Mesendoderm (in vitro differentiated cells): ENCODE measurements at regions not wholly inside any gene's neighbourhood (a gene's known extent, or its start where the extent isn't known, plus 50 kb on each side); places are given as distances from the start of the nearest gene placed in this dataset.

ENCODE experiments used
- DNase-seq: peaks from one replicate; pipeline ENCODE4 v3.0.0; 2013
- H2AK5ac ChIP-seq: 2 replicates; pipeline ENCODE4 v1.6.1; 2013; ENCODE audit warnings: low read length, inconsistent platforms
- H2BK120ac ChIP-seq: 2 replicates; pipeline ENCODE4 v1.6.1; 2013; ENCODE audit warnings: low read depth, mild to moderate bottlenecking, low read length, moderate library complexity, mixed read lengths
- H2BK15ac ChIP-seq: replicated peaks from 2 replicates; pipeline ENCODE4 v1.6.1; 2013; ENCODE audit warnings: low read depth, mild to moderate bottlenecking, moderate library complexity
- H2BK5ac ChIP-seq: 2 replicates; pipeline ENCODE4 v1.6.1; 2013; ENCODE audit warnings: low read length, inconsistent platforms
- H3K18ac ChIP-seq: 2 replicates; pipeline ENCODE4 v1.6.1; 2013; ENCODE audit warnings: mild to moderate bottlenecking, low read length, mixed read lengths
- H3K23ac ChIP-seq: one replicate; pipeline ENCODE4 v1.6.1; 2013; ENCODE audit warnings: low read length
- H3K27ac ChIP-seq: 2 replicates; pipeline ENCODE4 v1.5.1; 2013; ENCODE audit warnings: low read depth, mild to moderate bottlenecking, inconsistent platforms, low read length, moderate library complexity
- H3K27me3 ChIP-seq: 2 replicates; pipeline ENCODE4 v1.6.1; 2013; ENCODE audit warnings: low read length, control low read depth, mild to moderate bottlenecking, inconsistent platforms; ENCODE audit not compliant: insufficient read depth, poor library complexity
- H3K36me3 ChIP-seq: 2 replicates; pipeline ENCODE4 v1.6.1; 2013; ENCODE audit warnings: low read length, inconsistent platforms; ENCODE audit not compliant: control insufficient read depth, insufficient read depth
- H3K4ac ChIP-seq: one replicate; pipeline ENCODE4 v1.6.1; 2013; ENCODE audit warnings: low read depth, mild to moderate bottlenecking, low read length, moderate library complexity
- H3K4me1 ChIP-seq: 2 replicates; pipeline ENCODE4 v1.6.1; 2013; ENCODE audit warnings: low read depth, low read length, inconsistent platforms; ENCODE audit not compliant: control insufficient read depth
- H3K4me2 ChIP-seq: 2 replicates; pipeline ENCODE4 v1.6.1; 2013; ENCODE audit warnings: low read length
- H3K4me3 ChIP-seq: 2 replicates; pipeline ENCODE4 v1.5.1; 2013; ENCODE audit warnings: mild to moderate bottlenecking, low read length
- H3K56ac ChIP-seq: one replicate; pipeline ENCODE4 v1.6.1; 2013; ENCODE audit warnings: low read length
- H3K79me1 ChIP-seq: 2 replicates; pipeline ENCODE4 v1.6.1; 2013; ENCODE audit warnings: low read length, inconsistent platforms
- H3K79me2 ChIP-seq: 2 replicates; pipeline ENCODE4 v1.6.1; 2013; ENCODE audit warnings: mild to moderate bottlenecking, low read length; ENCODE audit not compliant: control insufficient read depth, insufficient read depth
- H3K9ac ChIP-seq: 2 replicates; pipeline ENCODE4 v1.6.1; 2013; ENCODE audit warnings: low read length, inconsistent platforms
- H4K5ac ChIP-seq: one replicate; pipeline ENCODE4 v1.6.1; 2013; ENCODE audit warnings: low read length
- H4K8ac ChIP-seq: one replicate; pipeline ENCODE4 v1.6.1; 2013; ENCODE audit warnings: low read depth, mild to moderate bottlenecking, control low read depth, low read length, moderate library complexity
- WGBS: extraction: QIAGEN DNeasy Blood & Tissue Kit; methylation state at CpG from one replicate; pipeline ENCODE4 v1.1.7; 2013; ENCODE audit warnings: low lambda C conversion rate, missing lambda C conversion rate; ENCODE audit not compliant: insufficient coverage; ENCODE audit errors: extremely low coverage; 5-methylcytosine and 5-hydroxymethylcytosine counted together

DNA sequence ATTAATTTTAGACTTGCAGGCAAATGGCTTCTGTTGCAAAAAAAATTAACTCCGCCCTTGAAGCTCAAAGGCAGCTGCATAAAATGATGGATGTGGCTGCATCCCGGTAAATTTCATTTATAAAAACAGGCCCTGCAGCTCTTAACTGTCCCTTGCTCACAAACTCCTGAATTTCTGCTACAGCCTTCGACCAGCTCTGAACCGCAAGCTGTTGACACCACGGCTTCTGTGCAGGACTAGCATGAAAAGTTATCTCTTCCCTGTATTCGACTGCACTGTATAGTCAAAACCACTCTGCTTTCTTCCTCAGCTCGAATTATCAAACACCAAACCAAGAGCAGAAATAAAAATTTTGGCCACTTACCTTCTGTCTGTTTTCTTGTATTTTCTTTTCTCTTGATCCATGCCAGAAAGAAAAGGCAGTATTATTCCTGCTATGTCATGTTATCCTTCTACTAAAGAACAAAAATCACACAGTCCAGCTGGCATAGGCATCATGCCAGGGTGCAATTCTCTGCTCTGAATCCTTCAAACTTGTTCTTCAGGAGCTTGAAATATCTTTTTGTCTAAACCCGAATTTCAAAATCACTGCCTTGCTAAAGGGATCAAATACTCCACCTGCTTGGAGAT lies 195.5 kb upstream of the NCAM2 start:
- DNase-seq, result no peak
- Histone ChIP-seq H3K4me1 (no peaks in the 10 kb centered on the region), H3K9ac (no peak overlapping the region), H4K8ac (no peak overlapping the region), H3K4me3 (no peak overlapping the region), H3K79me1 (no peaks in the 10 kb centered on the region), H4K5ac (no peak overlapping the region), H3K4me2 (no peak overlapping the region), H2BK120ac (no peak overlapping the region), H3K36me3 (no peaks in the 10 kb centered on the region), H3K4ac (no peak overlapping the region), H3K56ac (no peak overlapping the region), H3K27me3 (no peaks in the 10 kb centered on the region), H3K79me2 (no peaks in the 10 kb centered on the region), H2BK15ac (no peak overlapping the region), H2AK5ac (no peak overlapping the region), H2BK5ac (no peak overlapping the region), H3K23ac (no peak overlapping the region), H3K18ac (no peak overlapping the region), H3K27ac (no peak overlapping the region)
- WGBS, result no CpG with 5 or more reads among the region's 8 CpGs

DNA sequence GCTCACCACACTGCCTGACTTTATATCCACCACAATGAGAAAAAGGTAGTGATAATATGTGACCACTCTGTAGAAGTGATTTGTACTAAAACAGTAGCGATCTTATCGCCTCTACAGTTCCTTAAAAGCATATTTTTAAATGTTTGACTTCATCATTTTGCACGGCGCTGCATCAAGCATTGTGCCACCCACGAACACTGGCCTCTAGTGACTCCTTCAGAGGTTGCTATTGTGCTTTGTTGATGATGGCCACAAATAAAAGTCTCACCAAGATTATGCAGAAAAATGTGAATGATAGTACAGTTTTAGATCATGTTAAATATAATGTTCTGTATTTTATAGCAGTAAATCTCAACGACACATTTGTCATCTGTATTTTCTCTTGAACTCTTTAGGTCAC lies 186.5 kb upstream of the NCAM2 start:
- no peak overlapping the region for H2BK15ac ChIP-seq
- no peak overlapping the region for H3K56ac ChIP-seq
- no peak for DNase-seq
- H4K5ac ChIP-seq, result no peak overlapping the region
- H2AK5ac ChIP-seq, result no peak overlapping the region
- H3K18ac ChIP-seq, result no peak overlapping the region
- H4K8ac ChIP-seq, result no peak overlapping the region
- H3K27me3 ChIP-seq, result no peaks in the 10 kb centered on the region
- no peak overlapping the region for H3K9ac ChIP-seq
- H3K79me1 ChIP-seq, result no peaks in the 10 kb centered on the region
- no peaks in the 10 kb centered on the region for H3K79me2 ChIP-seq
- no peaks in the 10 kb centered on the region for H3K36me3 ChIP-seq
- WGBS, result no CpG with 5 or more reads among the region's 6 CpGs
- no peak overlapping the region for H3K23ac ChIP-seq
- H3K4me3 ChIP-seq, result no peak overlapping the region
- no peak overlapping the region for H2BK5ac ChIP-seq
- no peak overlapping the region for H2BK120ac ChIP-seq
- no peaks in the 10 kb centered on the region for H3K4me1 ChIP-seq
- no peak overlapping the region for H3K4ac ChIP-seq
- no peak overlapping the region for H3K4me2 ChIP-seq
- H3K27ac ChIP-seq, result no peak overlapping the region

DNA sequence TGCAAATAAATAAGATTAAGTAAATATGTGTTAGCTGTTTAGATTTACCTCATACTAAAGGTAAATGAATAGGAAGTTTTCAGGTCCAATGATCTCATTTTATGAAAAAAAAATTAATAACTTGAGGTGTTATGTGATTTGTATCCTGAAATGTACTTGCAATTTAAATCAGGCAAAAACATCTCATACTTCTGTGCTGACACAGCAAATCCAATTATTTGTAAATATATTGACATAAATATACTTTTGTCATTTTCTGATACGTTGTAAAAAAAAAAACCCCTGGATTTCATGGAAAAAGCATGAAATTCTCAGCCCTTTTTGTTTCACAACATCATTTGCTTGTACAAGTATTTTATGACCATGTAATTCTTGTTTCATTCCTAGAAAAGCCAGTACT lies 184.1 kb upstream of the NCAM2 start:
- no peaks in the 10 kb centered on the region for H3K4me1 ChIP-seq
- H4K8ac ChIP-seq, result no peak overlapping the region
- no peak overlapping the region for H2BK120ac ChIP-seq
- WGBS, result no CpG with 5 or more reads among the region's 1 CpG
- H3K4ac ChIP-seq, result no peak overlapping the region
- no peak overlapping the region for H2BK5ac ChIP-seq
- H4K5ac ChIP-seq, result no peak overlapping the region
- no peak overlapping the region for H3K4me3 ChIP-seq
- H3K18ac ChIP-seq, result no peak overlapping the region
- H3K4me2 ChIP-seq, result no peak overlapping the region
- H3K79me2 ChIP-seq, result no peaks in the 10 kb centered on the region
- DNase-seq, result no peak
- H3K27me3 ChIP-seq, result no peaks in the 10 kb centered on the region
- H3K23ac ChIP-seq, result no peak overlapping the region
- no peaks in the 10 kb centered on the region for H3K79me1 ChIP-seq
- H3K9ac ChIP-seq, result no peak overlapping the region
- H2BK15ac ChIP-seq, result no peak overlapping the region
- no peak overlapping the region for H3K56ac ChIP-seq
- H2AK5ac ChIP-seq, result no peak overlapping the region
- H3K36me3 ChIP-seq, result no peaks in the 10 kb centered on the region
- H3K27ac ChIP-seq, result no peak overlapping the region

DNA sequence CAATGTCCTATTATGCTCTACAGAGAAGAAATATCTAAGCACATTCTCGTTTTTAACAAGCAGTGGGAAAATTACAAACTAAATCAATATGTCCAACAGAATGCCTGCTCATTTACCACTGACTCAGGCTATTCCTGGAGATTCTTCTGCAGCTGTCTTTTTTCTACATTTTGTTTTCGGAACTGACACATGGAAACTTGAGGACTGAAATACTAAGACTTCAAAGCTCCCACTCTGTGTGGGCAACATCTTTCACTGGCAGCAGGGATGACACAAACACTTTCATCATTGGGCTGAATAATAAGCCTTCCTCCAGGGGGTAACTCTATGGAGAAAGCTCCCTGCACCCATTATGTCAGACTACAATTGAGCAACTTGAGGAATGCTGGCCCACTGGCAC lies 175.5 kb upstream of the NCAM2 start:
- no peak overlapping the region for H2AK5ac ChIP-seq
- H3K79me2 ChIP-seq, result no peaks in the 10 kb centered on the region
- no peak overlapping the region for H2BK120ac ChIP-seq
- H3K9ac ChIP-seq, result no peak overlapping the region
- H3K18ac ChIP-seq, result no peak overlapping the region
- H4K8ac ChIP-seq, result no peak overlapping the region
- no peaks in the 10 kb centered on the region for H3K27me3 ChIP-seq
- no peak overlapping the region for H3K4me2 ChIP-seq
- no peaks in the 10 kb centered on the region for H3K4me1 ChIP-seq
- no peak overlapping the region for H3K4ac ChIP-seq
- no CpG with 5 or more reads among the region's 2 CpGs for WGBS
- H3K27ac ChIP-seq, result no peak overlapping the region
- DNase-seq, result peak; percentile 18
- no peak overlapping the region for H3K23ac ChIP-seq
- H3K36me3 ChIP-seq, result no peaks in the 10 kb centered on the region
- H3K56ac ChIP-seq, result no peak overlapping the region
- H4K5ac ChIP-seq, result no peak overlapping the region
- no peak overlapping the region for H2BK15ac ChIP-seq
- H3K79me1 ChIP-seq, result no peaks in the 10 kb centered on the region
- H3K4me3 ChIP-seq, result no peak overlapping the region
- no peak overlapping the region for H2BK5ac ChIP-seq

DNA sequence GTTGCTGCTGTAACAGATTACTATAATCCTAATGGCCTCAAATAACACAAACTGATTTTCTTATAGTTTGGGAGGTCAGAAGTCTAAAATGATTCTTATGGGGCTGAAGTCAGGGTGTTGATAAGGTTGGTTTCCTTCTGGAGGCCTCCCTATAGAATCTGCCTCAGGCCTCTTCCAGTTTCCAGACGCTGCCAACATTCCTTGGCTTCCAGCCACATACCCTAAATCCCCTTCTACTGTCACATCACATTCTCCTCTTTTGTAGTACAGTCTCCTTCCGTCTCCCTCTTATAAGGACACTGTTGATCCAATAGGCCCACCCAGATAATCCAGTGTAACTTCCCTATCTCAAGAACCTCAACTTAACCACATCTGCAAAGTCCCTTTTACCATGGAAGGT lies 145.3 kb upstream of the NCAM2 start:
- DNase-seq, result peak; percentile 5
- H4K8ac ChIP-seq, result no peak overlapping the region
- H4K5ac ChIP-seq, result no peak overlapping the region
- H3K79me2 ChIP-seq, result no peaks in the 10 kb centered on the region
- H3K4ac ChIP-seq, result no peak overlapping the region
- no peaks in the 10 kb centered on the region for H3K4me1 ChIP-seq
- H2BK5ac ChIP-seq, result no peak overlapping the region
- no peak overlapping the region for H3K4me2 ChIP-seq
- H2BK15ac ChIP-seq, result no peak overlapping the region
- H3K9ac ChIP-seq, result no peak overlapping the region
- no peak overlapping the region for H3K23ac ChIP-seq
- H3K56ac ChIP-seq, result no peak overlapping the region
- no peak overlapping the region for H3K4me3 ChIP-seq
- no CpG with 5 or more reads among the region's 2 CpGs for WGBS
- no peaks in the 10 kb centered on the region for H3K27me3 ChIP-seq
- H2AK5ac ChIP-seq, result no peak overlapping the region
- H3K27ac ChIP-seq, result no peak overlapping the region
- no peaks in the 10 kb centered on the region for H3K79me1 ChIP-seq
- no peaks in the 10 kb centered on the region for H3K36me3 ChIP-seq
- no peak overlapping the region for H3K18ac ChIP-seq
- H2BK120ac ChIP-seq, result no peak overlapping the region

DNA sequence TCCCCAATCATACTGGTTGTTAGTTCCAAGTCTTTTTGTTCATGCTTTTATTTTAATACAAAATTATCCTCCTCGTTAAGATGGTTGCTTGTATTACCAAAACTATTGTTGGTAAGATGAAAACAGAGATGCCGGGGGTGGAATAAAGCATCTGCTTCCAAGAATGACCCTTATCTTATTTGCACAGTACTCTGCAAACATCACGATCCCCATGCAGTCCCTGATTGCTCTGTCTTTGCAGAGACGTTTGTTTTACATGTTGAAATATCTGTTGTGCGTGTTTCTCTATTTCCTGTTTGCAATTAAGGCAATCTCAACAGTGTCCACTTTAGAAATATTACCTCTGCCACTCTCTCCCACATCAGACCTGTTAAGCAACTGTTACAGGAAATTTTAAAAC lies 141.3 kb upstream of the NCAM2 start:
- H3K4me2 ChIP-seq, result no peak overlapping the region
- H3K9ac ChIP-seq, result no peak overlapping the region
- no peak overlapping the region for H3K4ac ChIP-seq
- no peak overlapping the region for H2AK5ac ChIP-seq
- no CpG with 5 or more reads among the region's 5 CpGs for WGBS
- no peak overlapping the region for H2BK15ac ChIP-seq
- no peaks in the 10 kb centered on the region for H3K36me3 ChIP-seq
- H2BK5ac ChIP-seq, result no peak overlapping the region
- H4K8ac ChIP-seq, result no peak overlapping the region
- no peak overlapping the region for H3K56ac ChIP-seq
- no peak overlapping the region for H3K18ac ChIP-seq
- DNase-seq, result peak; percentile 33
- no peak overlapping the region for H4K5ac ChIP-seq
- no peak overlapping the region for H3K23ac ChIP-seq
- no peaks in the 10 kb centered on the region for H3K79me2 ChIP-seq
- H3K79me1 ChIP-seq, result no peaks in the 10 kb centered on the region
- no peak overlapping the region for H2BK120ac ChIP-seq
- no peaks in the 10 kb centered on the region for H3K4me1 ChIP-seq
- no peak overlapping the region for H3K27ac ChIP-seq
- H3K27me3 ChIP-seq, result no peaks in the 10 kb centered on the region
- H3K4me3 ChIP-seq, result no peak overlapping the region
